HL-60/S4 treated with phorbol 12-myristate 13-acetate at 8.2 ng/mL for 4 days and 3 days (cell line): ENCODE measurements at regions not wholly inside any gene's neighbourhood (a gene's known extent, or its start where the extent isn't known, plus 50 kb on each side); places are given as distances from the start of the nearest gene placed in this dataset.
"Not testable (repeated sequence)": the region's sequence is repeated elsewhere in the genome, so short reads cannot be mapped to it uniquely, and the experiment has no call there.

Experiments
- in situ Hi-C: fragments of 300-500 bp; cut with MboI; formaldehyde crosslinking; loops from 2 replicates; pipeline ENCODE4 v1.15.0; 2022; ENCODE audit warnings: low sequenced_read_pairs

DNA sequence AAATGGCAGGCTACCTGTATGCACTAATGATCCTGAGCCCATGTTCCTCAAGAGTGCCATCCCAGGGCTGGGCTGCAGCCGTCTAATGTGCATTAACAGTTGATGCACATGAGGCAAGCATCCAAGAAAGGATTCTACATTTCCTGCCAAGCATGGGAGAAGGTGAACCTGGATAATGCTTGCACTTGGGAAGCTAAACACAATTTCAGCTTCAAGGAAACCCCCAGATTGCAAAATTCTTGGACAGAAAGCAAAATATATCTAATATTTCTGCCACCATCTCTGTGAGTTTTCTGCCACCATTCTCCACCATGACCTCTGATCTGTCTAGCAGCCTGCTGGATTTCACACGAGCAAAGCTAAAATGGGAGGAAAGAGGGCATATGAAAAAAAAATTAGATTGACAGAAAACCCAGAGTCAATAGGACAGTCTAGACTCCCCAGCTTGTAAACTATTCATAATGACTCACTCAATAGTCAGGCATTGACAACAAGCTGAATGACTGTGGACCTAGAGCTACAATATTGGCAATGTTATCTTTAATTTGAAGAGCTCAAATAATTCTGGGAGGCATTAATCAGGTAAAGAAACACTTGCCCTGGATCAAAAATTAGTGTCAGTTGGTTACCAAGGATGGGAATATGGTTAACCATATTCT is 91.9 kb upstream of the BCL2L14 start:
- in situ Hi-C loops = no loop called here

- in situ Hi-C loops = no loop called here
Observed at GRCh38 chr12:11980115-11980514, 90.6 kb upstream of the BCL2L14 start.

DNA sequence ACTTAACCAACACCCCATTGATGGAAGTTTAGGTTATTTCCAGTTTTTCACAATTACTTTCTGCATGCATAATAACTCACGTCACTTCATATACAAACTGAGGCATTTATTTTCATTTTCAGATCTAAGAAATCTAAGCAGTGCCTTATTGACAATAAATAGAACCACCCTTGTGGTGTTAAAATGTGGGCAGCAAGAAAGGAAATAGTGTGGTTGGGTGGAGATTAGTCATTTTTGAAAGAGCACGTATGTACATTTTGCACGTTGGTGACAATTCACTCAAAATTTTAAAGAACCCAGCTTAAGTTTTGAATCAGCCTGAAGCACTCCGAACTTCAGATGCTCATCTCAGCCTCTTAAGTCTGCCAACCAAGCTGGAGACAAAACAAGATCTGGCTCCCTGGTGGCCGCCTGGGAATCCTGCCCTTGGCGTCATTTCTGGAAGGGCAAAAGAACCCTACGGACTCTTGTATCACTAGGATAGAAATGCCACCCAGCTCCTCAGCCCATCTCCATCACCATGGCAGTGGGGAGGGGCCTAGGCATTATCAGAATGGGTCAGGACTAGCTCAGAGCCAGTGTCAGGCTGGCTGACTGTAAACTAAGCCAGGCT is 89.5 kb upstream of the BCL2L14 start:
- in situ Hi-C loops = no loop called here

DNA sequence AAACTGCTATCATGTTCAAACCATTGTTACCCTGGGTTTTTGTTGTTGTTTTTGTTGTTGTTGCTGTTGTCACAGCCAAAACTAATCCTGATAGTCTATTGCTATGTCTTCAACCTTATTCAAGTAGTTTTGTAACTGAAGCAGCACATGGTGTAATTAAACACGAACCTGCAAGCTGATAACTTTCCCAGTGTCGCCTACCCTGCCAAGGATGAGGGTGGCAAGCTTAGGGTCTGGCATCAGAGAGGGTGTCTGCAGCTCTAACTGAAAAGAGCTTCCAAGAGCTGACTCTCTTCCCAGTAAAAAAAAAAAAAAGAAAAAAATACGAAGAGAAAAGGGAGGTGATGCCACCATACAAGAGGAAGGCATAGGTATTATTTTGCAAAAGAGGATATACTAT is 86.3 kb upstream of the BCL2L14 start:
- in situ Hi-C loops = no loop called here

DNA sequence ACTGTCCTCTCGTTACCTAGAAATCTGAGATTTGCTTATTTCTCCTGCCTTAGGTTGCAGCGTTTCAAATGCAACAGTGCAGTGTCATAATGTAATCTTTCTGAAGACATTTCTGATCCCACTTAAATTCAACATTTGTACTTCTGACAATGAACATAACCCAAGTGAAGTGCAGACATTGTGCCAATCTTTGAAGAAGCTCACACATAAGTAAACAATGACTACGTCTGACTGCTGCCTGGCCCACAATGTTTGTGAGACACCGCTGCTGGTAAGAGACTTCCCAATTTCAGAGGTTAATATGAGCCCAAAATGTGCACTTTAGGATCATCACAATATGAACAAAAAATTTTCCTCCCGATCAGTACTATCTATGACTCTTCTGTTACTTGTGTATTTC is 84.6 kb upstream of the BCL2L14 start:
- in situ Hi-C loops = no loop called here

GRCh38 chr12:11987901-11988300 is 82.8 kb upstream of the BCL2L14 start:
- in situ Hi-C loops = no loop called here

DNA sequence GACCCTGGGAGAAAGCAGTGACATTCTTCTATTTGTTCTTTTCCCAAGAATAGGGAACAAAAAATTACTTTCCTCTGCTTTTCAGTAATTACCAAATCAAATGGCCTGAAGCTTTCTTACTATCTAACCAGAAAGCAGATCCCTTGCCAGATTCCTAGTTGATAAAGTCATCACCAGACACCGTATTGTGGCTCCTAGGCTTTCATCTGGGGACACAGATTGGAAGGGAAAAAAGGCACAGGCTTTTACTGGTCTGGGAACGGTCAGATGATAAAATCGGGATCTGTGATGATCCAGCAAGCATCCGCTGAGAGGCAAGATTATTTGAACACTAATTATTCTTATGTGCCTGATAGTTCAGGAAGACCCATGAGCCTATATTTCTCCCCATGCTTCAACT is 79.1 kb upstream of the BCL2L14 start:
- in situ Hi-C loops = no loop called here

GRCh38 chr12:11992515-11992914 is 78.2 kb upstream of the BCL2L14 start:
- in situ Hi-C loops = no loop called here

DNA sequence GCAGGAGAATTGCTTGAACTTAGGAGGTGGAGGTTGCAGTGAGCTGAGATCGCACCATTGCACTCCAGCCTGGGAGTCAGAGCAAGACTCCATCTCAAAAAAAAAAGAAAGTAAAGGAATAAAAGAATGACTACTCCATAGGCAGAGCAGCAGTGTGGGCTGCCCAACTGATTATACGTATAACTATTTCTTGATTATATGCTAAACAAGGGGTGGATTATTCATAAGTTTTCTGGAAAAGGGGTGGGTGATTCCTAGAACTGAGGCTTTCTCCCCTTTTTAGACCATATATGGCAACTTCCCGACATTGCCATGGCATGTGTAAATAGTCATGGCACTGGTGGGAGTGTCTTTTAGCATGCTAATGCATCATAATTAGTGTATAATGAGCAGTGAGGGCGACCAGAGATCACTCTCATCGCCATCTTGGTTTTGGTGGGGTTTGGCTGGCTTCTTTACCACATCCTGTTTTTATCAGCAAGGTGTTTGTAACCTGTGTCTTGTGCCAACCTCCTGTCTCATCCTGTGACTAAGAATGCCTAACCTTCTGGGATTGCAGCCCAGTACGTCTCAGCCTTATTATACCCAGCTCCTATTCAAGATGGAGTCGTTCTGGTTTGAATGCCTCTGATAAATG is 72.3 kb upstream of the BCL2L14 start:
- in situ Hi-C loops = not testable (repeated sequence)

DNA sequence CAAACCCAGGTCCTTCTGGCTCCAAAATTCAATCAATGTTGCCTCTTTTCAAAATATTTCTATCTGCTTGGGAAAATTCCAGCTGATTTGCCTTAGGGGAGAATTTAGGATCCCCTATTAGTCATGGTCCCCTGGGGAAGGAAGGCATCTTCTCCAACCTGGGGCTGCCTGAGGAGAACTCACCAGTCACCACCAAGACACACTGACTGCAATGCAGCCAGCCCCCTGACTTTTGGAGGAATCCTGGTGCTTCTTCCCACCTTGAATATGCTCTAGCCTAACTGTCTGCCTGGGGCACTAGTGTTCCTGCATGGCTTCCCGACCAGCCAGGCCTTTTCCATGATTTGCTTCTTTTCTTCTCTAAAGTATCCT is 71.8 kb upstream of the BCL2L14 start:
- in situ Hi-C loops = no loop called here

GRCh38 chr12:12003609-12004008 is 67.1 kb upstream of the BCL2L14 start:
- in situ Hi-C loops = loop anchor here (25.0 kb wide), 1 partner anchor 416 kb away; no protein-coding TSS in a partner anchor

GRCh38 chr12:12004524-12004923 is 66.2 kb upstream of the BCL2L14 start:
- in situ Hi-C loops = loop anchor here (25.0 kb wide), 1 partner anchor 417 kb away; no protein-coding TSS in a partner anchor

GRCh38 chr12:12007001-12007712 is 63.6 kb upstream of the BCL2L14 start:
- in situ Hi-C loops = loop anchor here (25.0 kb wide), 1 partner anchor 420 kb away; no protein-coding TSS in a partner anchor

DNA sequence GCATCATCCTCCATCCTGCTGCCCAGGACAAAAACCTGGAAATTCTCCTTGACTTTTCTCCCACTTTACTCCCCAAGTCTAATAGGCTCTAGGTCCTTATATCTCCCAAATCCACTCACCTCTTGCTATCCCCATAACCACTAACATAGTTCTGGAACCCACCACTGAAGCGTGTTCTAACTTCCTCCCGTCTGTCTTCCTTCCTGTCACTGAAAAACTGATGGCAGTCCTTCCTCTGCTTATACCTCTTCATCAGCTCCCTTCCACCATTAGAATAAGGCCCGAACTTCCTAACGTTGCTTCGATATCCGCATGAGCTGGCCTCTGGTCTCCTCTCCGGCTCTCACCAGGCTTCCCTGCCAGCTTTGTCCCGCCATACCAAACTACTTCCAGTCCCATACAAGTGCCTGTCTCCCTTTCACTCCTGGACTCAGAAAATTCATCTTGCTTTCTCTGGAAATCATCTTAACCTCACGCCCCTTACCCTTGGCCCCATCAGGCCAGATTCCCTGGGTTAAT is 63.0 kb upstream of the BCL2L14 start:
- in situ Hi-C loops = loop anchor here (25.0 kb wide), 1 partner anchor 420 kb away; no protein-coding TSS in a partner anchor

DNA sequence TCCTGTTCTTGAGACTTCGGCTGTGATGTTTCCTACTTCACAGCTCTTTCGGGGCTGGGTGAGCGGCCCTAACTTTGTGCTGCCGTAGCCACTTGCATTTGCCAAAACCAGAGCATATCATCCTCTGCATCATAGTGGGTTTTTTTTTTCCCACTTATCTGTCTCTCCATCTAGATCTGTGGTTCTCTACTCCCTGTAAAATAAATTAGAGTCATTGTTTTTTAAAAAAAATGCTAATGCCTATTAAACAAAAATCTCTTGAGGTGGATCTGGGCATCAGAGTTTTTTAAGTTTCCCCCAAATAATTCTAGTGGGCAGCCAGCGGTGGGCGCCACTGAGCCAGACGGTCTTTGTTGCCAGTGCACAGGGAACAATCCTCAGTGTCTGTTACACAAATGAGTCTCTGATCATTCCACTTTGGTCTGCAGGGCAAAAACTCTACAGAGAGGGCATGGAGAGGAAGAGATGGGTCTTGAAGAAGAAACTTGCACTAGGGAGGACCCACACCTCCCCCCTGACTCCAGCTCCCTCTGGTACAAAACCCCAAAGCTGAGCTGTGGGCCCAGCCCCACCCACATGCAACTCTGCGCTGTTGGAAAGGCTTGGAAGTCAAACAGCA is 62.4 kb upstream of the BCL2L14 start:
- in situ Hi-C loops = loop anchor here (25.0 kb wide), 1 partner anchor 421 kb away; no protein-coding TSS in a partner anchor

- in situ Hi-C loops = loop anchor here (25.0 kb wide), 1 partner anchor 422 kb away; no protein-coding TSS in a partner anchor
Observed at GRCh38 chr12:12008931-12009611, 61.7 kb upstream of the BCL2L14 start.

GRCh38 chr12:12009749-12010276 is 60.9 kb upstream of the BCL2L14 start:
- in situ Hi-C loops = loop anchor here (25.0 kb wide), 1 partner anchor 423 kb away; no protein-coding TSS in a partner anchor

- in situ Hi-C loops = loop anchor here (25.0 kb wide), 1 partner anchor 423 kb away; no protein-coding TSS in a partner anchor
Observed at GRCh38 chr12:12010277-12011039, 60.3 kb upstream of the BCL2L14 start.

DNA sequence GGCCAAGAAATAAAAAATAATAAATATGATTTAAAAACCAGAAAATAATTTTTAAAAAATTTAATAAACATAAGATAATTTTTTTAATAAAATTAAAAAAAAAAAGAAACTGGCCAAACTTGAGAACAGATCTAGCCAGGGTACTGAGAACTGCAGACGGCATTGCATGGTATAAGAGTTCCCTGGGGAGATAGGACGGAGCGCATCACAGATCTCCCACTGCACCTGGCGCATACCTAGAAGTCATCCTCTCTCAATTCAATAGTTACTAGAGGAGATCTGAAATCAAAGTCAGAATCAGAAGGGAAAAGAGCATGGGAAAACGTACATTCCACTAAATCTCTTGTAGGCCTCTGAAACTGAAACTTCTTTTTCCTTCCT is 58.9 kb upstream of the BCL2L14 start:
- in situ Hi-C loops = loop anchor here (25.0 kb wide), 1 partner anchor 425 kb away; no protein-coding TSS in a partner anchor
